Suprapubic skin (tissue), 3 donors: ENCODE measurements at regions not wholly inside any gene's neighbourhood (a gene's known extent, or its start where the extent isn't known, plus 50 kb on each side); places are given as distances from the start of the nearest gene placed in this dataset.

Source experiments
- CTCF ChIP-seq, 2 donors: fragments of 200-600 bp in 1 of 2; fragments of 450-650 bp in 1 of 2; sonication (generic) in 1 of 2; IDR thresholded peaks; one replicate each; pipeline ENCODE4 v1.5.1; 2016 to 2019; ENCODE audit warnings: antibody characterized with exemption in 2 of 2, mild to moderate bottlenecking in 1 of 2, moderate library complexity in 1 of 2
- EP300 ChIP-seq: sonication (generic); formaldehyde crosslinking; IDR thresholded peaks from one replicate; pipeline ENCODE4 v1.6.1; 2017; ENCODE audit warnings: antibody characterized with exemption
- POLR2A ChIP-seq, 2 donors: fragments of 450-650 bp; IDR thresholded peaks; one replicate each; pipeline ENCODE4 v1.6.1; 2017; ENCODE audit warnings: antibody characterized with exemption in 2 of 2, mild to moderate bottlenecking in 2 of 2, moderate library complexity in 2 of 2

GRCh38 chr6:146884728-146885127 is 286.0 kb downstream of the ADGB start:
- no peak for TF ChIP-seq EP300
- TF ChIP-seq CTCF (IDR thresholded peaks at IDR 0.05): no peak
- TF ChIP-seq POLR2A (IDR thresholded peaks at IDR 0.05): no peak
